H1 (cell line): ENCODE measurements at regions not wholly inside any gene's neighbourhood (a gene's known extent, or its start where the extent isn't known, plus 50 kb on each side); places are given as distances from the start of the nearest gene placed in this dataset.

ENCODE experiments used
- CTCF ChIA-PET: fragments of 300-600 bp; sonication (Branson Sonifier 250); formaldehyde crosslinking; loops from one replicate; lab custom pipeline; 2021; ENCODE audit not compliant: partially characterized antibody; lab: Charles Lee
- POLR2A ChIA-PET: fragments of 300-600 bp; sonication (Branson Sonifier 250); formaldehyde crosslinking; loops from one replicate; lab custom pipeline; 2021; ENCODE audit warnings: inconsistent platforms; ENCODE audit not compliant: partially characterized antibody; lab: Charles Lee
- DNase-seq, 2 experiments: peaks; one replicate each; pipeline versions ENCODE4 v3.0.0 to v3.0.0-alpha.2; 2010 to 2022; ENCODE audit warnings: low spot score in 2 of 2, low read depth in 1 of 2, mixed read lengths in 1 of 2
- FAIRE-seq: peaks from 2 replicates; lab custom pipeline; 2011; peaks lifted over from hg19 to GRCh38; lab: Jason Lieb, UNC
- H2AFZ ChIP-seq: 2 replicates; pipeline ENCODE4 v1.8.1; 2012; ENCODE audit warnings: low read length, inconsistent platforms
- H2AK5ac ChIP-seq: 2 replicates; pipeline ENCODE4 v1.6.1; 2013; ENCODE audit warnings: low read depth, low read length
- H2BK120ac ChIP-seq: replicated peaks from 2 replicates; pipeline ENCODE3; 2013; ENCODE audit warnings: low read depth, low read length, inconsistent platforms
- H2BK12ac ChIP-seq: 2 replicates; pipeline ENCODE4 v1.6.1; 2013; ENCODE audit warnings: low read depth, low read length
- H2BK15ac ChIP-seq: 2 replicates; pipeline ENCODE4 v1.6.1; 2013; ENCODE audit warnings: low read length
- H2BK20ac ChIP-seq: 2 replicates; pipeline ENCODE4 v1.6.1; 2013; ENCODE audit warnings: low read length
- H2BK5ac ChIP-seq: 2 replicates; pipeline ENCODE4 v1.6.1; 2013; ENCODE audit warnings: low read depth, low read length
- H3K14ac ChIP-seq: 2 replicates; pipeline ENCODE4 v1.6.1; 2013; ENCODE audit warnings: inconsistent platforms; ENCODE audit not compliant: insufficient read length
- H3K18ac ChIP-seq: 2 replicates; pipeline ENCODE4 v1.6.1; 2013; ENCODE audit warnings: low read length; ENCODE audit errors: extremely low read depth
- H3K23ac ChIP-seq: 2 replicates; pipeline ENCODE4 v1.6.1; 2013; ENCODE audit warnings: inconsistent platforms; ENCODE audit not compliant: insufficient read length
- H3K23me2 ChIP-seq: 2 replicates; pipeline ENCODE4 v1.6.1; 2013; ENCODE audit warnings: low read depth, low read length
- H3K27ac ChIP-seq: 2 replicates; pipeline ENCODE4 v1.6.1; 2011; ENCODE audit warnings: low read depth, low read length, inconsistent platforms
- H3K27me3 ChIP-seq, 4 experiments: replicated peaks in 1 of 4; 1 replicate in 1 of 4; 2 replicates in 3 of 4; pipeline versions ENCODE4 v1.6.1 to v1.8.1; 2011 to 2013; ENCODE audit warnings: low read length in 3 of 4, mild to moderate bottlenecking in 3 of 4, inconsistent platforms in 2 of 4, mixed read lengths in 2 of 4, moderate library complexity in 1 of 4; ENCODE audit not compliant: control insufficient read depth in 3 of 4, insufficient read depth in 3 of 4; ENCODE audit errors: extremely low read depth in 1 of 4
- H3K36me3 ChIP-seq, 4 experiments: 2 replicates each; pipeline versions ENCODE4 v1.6.1 to v1.8.1; 2011 to 2013; ENCODE audit warnings: mild to moderate bottlenecking in 4 of 4, low read length in 3 of 4, moderate library complexity in 2 of 4, control low read depth in 1 of 4, inconsistent platforms in 1 of 4; ENCODE audit not compliant: insufficient read depth in 4 of 4, control insufficient read depth in 2 of 4
- H3K4ac ChIP-seq: replicated peaks from 2 replicates; pipeline ENCODE3; 2013; ENCODE audit warnings: low read length, low read depth, mixed read lengths, inconsistent platforms; ENCODE audit not compliant: insufficient read length
- H3K4me1 ChIP-seq, 4 experiments: replicated peaks in 1 of 4; 1 replicate in 1 of 4; 2 replicates in 3 of 4; pipeline versions ENCODE4 v1.6.1 to v1.8.1; 2011 to 2013; ENCODE audit warnings: low read length in 3 of 4, inconsistent platforms in 2 of 4, mixed read lengths in 1 of 4; ENCODE audit not compliant: insufficient read depth in 4 of 4, control insufficient read depth in 3 of 4
- H3K4me2 ChIP-seq, 2 experiments: 2 replicates each; pipeline versions ENCODE4 v1.6.1 to v1.8.1; 2011 to 2013; ENCODE audit warnings: low read depth in 2 of 2, low read length in 2 of 2, control low read depth in 1 of 2, inconsistent platforms in 1 of 2, mild to moderate bottlenecking in 1 of 2; ENCODE audit not compliant: insufficient read depth in 1 of 2
- H3K4me3 ChIP-seq, 4 experiments: fragments of 200-600, 300-600 bp in 1 of 4; sonication (generic), shearing (Covaris generic), sonication (Bioruptor Twin) in 1 of 4; 2 replicates each; pipeline versions ENCODE4 v1.5.1 to v1.8.1; 2011 to 2016; ENCODE audit warnings: low read length in 4 of 4, low read depth in 3 of 4, control low read depth in 2 of 4, inconsistent platforms in 2 of 4, mild to moderate bottlenecking in 2 of 4, mixed read lengths in 1 of 4, moderate library complexity in 1 of 4; ENCODE audit not compliant: insufficient read depth in 2 of 4; ENCODE audit errors: extremely low read depth in 1 of 4
- H3K56ac ChIP-seq: replicated peaks from 2 replicates; pipeline ENCODE3; 2013; ENCODE audit warnings: low read depth, mild to moderate bottlenecking, mixed read lengths, low read length, inconsistent platforms; ENCODE audit not compliant: insufficient read length
- H3K79me1 ChIP-seq: 2 replicates; pipeline ENCODE4 v1.6.1; 2013; ENCODE audit warnings: low read depth, low read length, control low read depth
- H3K79me2 ChIP-seq, 2 experiments: 2 replicates each; pipeline versions ENCODE4 v1.6.1 to v1.8.1; 2012 to 2013; ENCODE audit warnings: low read length in 2 of 2, mild to moderate bottlenecking in 2 of 2, inconsistent platforms in 1 of 2; ENCODE audit not compliant: insufficient read depth in 2 of 2, control insufficient read depth in 1 of 2
- H3K9ac ChIP-seq, 4 experiments: replicated peaks in 1 of 4; 1 replicate in 1 of 4; 2 replicates in 3 of 4; pipeline versions ENCODE4 v1.6.1 to v1.8.1; 2011 to 2013; ENCODE audit warnings: low read depth in 3 of 4, low read length in 3 of 4, control low read depth in 2 of 4, mild to moderate bottlenecking in 2 of 4, moderate library complexity in 2 of 4, inconsistent platforms in 1 of 4; ENCODE audit errors: extremely low read depth in 1 of 4
- H3K9me3 ChIP-seq, 2 experiments: 2 replicates each; pipeline versions ENCODE4 v1.6.1 to v1.8.1; 2012 to 2013; ENCODE audit warnings: mild to moderate bottlenecking in 2 of 2, moderate library complexity in 2 of 2, control low read depth in 1 of 2, inconsistent platforms in 1 of 2, low read depth in 1 of 2, low read length in 1 of 2, mixed read lengths in 1 of 2; ENCODE audit not compliant: insufficient read depth in 2 of 2
- H4K20me1 ChIP-seq, 2 experiments: replicated peaks in 1 of 2; 2 replicates each; pipeline versions ENCODE3 to v1.8.1; 2011 to 2013; ENCODE audit warnings: inconsistent platforms in 2 of 2, low read length in 2 of 2, mild to moderate bottlenecking in 1 of 2; ENCODE audit not compliant: insufficient read depth in 2 of 2, control insufficient read depth in 1 of 2
- H4K5ac ChIP-seq: 2 replicates; pipeline ENCODE4 v1.6.1; 2013; ENCODE audit warnings: low read length, low read depth, mixed read lengths, inconsistent platforms; ENCODE audit not compliant: insufficient read length
- H4K8ac ChIP-seq: 2 replicates; pipeline ENCODE4 v1.8.0; 2013; ENCODE audit warnings: mild to moderate bottlenecking, moderate library complexity, low read length, inconsistent platforms; ENCODE audit not compliant: insufficient read depth; ENCODE audit errors: extremely low read depth
- H4K91ac ChIP-seq: replicated peaks from 2 replicates; pipeline ENCODE3; 2013; ENCODE audit warnings: low read length, mixed read lengths, inconsistent platforms; ENCODE audit not compliant: insufficient read length
- EGR1 ChIP-seq: IDR thresholded peaks from 2 replicates; pipeline ENCODE4 v1.6.1; 2011; ENCODE audit warnings: low read depth, low read length, borderline replicate concordance
- RNF2 ChIP-seq: fragments of 200-900, 300-1000 bp; sonication (generic); IDR thresholded peaks from 2 replicates; pipeline ENCODE4 v1.7.1; 2016; ENCODE audit warnings: borderline replicate concordance, low read depth, mild to moderate bottlenecking, antibody characterized with exemption, low read length; ENCODE audit not compliant: poor library complexity, severe bottlenecking; ENCODE audit errors: missing control alignments
- SAP30 ChIP-seq: fragments of 300-600 bp; sonication (generic); IDR thresholded peaks from 2 replicates; pipeline ENCODE4 v1.7.1; 2012; ENCODE audit warnings: low read length, moderate library complexity, mild to moderate bottlenecking, inconsistent platforms; ENCODE audit not compliant: insufficient read depth, insufficient replicate concordance
- SIN3A ChIP-seq, 2 experiments: IDR thresholded peaks in 1 of 2; conservative IDR thresholded peaks in 1 of 2; 2 replicates each; pipeline ENCODE4 v1.6.1; 2011 to 2012; ENCODE audit warnings: low read length in 2 of 2, improper control_type of control experiment in 1 of 2, low read depth in 1 of 2, mild to moderate bottlenecking in 1 of 2
- SP2 ChIP-seq: IDR thresholded peaks from 2 replicates; pipeline ENCODE4 v1.6.1; 2012; ENCODE audit warnings: mild to moderate bottlenecking, low read length, inconsistent platforms
- SUZ12 ChIP-seq: fragments of 200-600 bp; sonication (generic); IDR thresholded peaks from 2 replicates; pipeline ENCODE4 v1.6.1; 2012; ENCODE audit warnings: mild to moderate bottlenecking, inconsistent platforms, low read length, moderate library complexity, mixed read lengths
- TBP ChIP-seq: IDR thresholded peaks from 2 replicates; pipeline ENCODE4 v1.6.1; 2011; ENCODE audit warnings: low read depth, low read length, improper control_type of control experiment
- WGBS, 2 experiments: shearing (Covaris generic) in 1 of 2; methylation state at CpG; one replicate each; pipeline versions ENCODE4 v1.1.6 to v1.1.7; 2013 to 2015; ENCODE audit warnings: low lambda C conversion rate in 2 of 2, mixed read lengths in 2 of 2, inconsistent platforms in 1 of 2, low coverage in 1 of 2, missing lambda C conversion rate in 1 of 2; ENCODE audit not compliant: insufficient replicate concordance in 2 of 2, insufficient coverage in 1 of 2, insufficient read length in 1 of 2; ENCODE audit errors: extremely low coverage in 1 of 2, missing lambda C conversion rate in 1 of 2; 5-methylcytosine and 5-hydroxymethylcytosine counted together

DNA sequence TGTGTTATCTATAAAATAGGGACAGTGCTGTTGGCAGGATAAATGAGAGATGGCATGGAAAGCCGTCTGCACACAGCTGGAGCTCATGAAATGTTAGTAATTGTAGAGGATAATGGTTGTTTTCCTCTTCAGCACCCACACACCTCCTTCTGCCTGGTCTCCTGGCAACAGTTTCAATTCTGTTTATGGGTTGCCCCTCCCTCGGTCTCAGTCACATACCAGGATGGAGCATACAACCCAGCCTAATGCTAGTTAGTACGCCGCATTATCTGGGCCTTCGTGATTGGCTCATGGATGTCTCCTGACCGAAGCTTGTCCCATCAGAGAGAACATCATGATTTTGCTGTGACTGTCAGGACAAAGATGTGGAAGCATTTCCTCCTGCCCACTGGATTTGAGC lies 126.2 kb upstream of the WSCD1 start:
- no peak overlapping the region for H2AK5ac ChIP-seq
- H2BK15ac ChIP-seq = no peak overlapping the region; the same call in 1 of the 2 replicates
- H3K9me3 ChIP-seq = peaks cover 3 to 6% of the 10 kb centered on the region in 2 experiments; a peak in 2 of 4 replicates
- H3K23ac ChIP-seq = no peak overlapping the region
- H3K4ac ChIP-seq = no peak overlapping the region
- no peaks in the 10 kb centered on the region for H4K20me1 ChIP-seq
- DNase-seq (no peak), FAIRE-seq (no peak)
- no peaks in the 10 kb centered on the region for H3K23me2 ChIP-seq
- no peak overlapping the region for H2BK120ac ChIP-seq
- H2AFZ ChIP-seq = no peak overlapping the region
- no peak overlapping the region for H3K4me3 ChIP-seq
- TF ChIP-seq RNF2 (no peak), SUZ12 (no peak), EGR1 (no peak), SP2 (no peak), TBP (no peak), SAP30 (no peak), SIN3A (conservative IDR thresholded peaks at IDR 0.05 in 1 of 2, IDR thresholded peaks at IDR 0.05 in 1 of 2; ENCODE audit: low read depth in 1 of 2, low read length in 2 of 2) (no peak)
- H3K27me3 ChIP-seq = no peaks in the 10 kb centered on the region; a peak in 1 of 7 replicates
- WGBS, 2 experiments = 83% methylated on average over 6 of the region's 6 CpGs; no CpG with 5 or more reads in 1 of the 2 experiments
- no peaks in the 10 kb centered on the region for H3K79me2 ChIP-seq
- no peak overlapping the region for H3K14ac ChIP-seq
- ChIA-PET CTCF (interaction anchor here (0.6 to 1.3 kb wide), 3 partner anchors 11 to 283 kb away, joined by 3 to 4 read pairs (median 3); no protein-coding TSS in a partner anchor), POLR2A (no interaction called here)
- no peak overlapping the region for H2BK5ac ChIP-seq
- no peak overlapping the region for H3K4me2 ChIP-seq
- no peak overlapping the region for H3K18ac ChIP-seq
- H4K8ac ChIP-seq = no peak overlapping the region
- H4K91ac ChIP-seq = no peak overlapping the region
- H2BK20ac ChIP-seq = no peak overlapping the region
- no peak overlapping the region for H3K56ac ChIP-seq
- no peaks in the 10 kb centered on the region for H3K36me3 ChIP-seq
- H3K9ac ChIP-seq = no peak overlapping the region
- H3K79me1 ChIP-seq = no peaks in the 10 kb centered on the region
- peaks cover 0 to 4% (median 0%) of the 10 kb centered on the region in 4 experiments; a peak in 2 of 7 replicates for H3K4me1 ChIP-seq
- no peak overlapping the region for H2BK12ac ChIP-seq
- no peak overlapping the region for H3K27ac ChIP-seq
- H4K5ac ChIP-seq = no peak overlapping the region
